ENCODE measurements at regions not wholly inside any gene's neighbourhood (a gene's known extent, or its start where the extent isn't known, plus 50 kb on each side); places are given as distances from the start of the nearest gene placed in this dataset.

DNA sequence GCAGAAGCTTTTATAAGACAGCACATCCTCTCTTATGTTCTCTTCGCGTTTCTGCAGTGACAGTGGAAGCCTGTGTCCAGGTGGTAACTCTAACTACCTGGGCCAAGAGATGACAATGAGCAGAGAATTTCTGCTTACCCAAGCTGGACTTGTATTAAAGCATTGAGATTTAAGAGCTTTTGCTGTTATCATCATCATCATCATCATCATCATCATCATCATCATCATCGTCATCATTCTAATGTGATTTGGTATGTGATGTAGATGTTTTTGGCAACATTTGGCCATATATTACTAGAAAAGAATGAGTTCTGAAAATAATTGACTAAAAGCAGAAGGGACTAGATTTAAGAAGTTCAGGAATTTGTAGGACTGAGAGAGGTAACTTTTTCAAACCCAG, 401.3 kb downstream of the BRINP1 start:
- Mint-ChIP-seq H3K36me3 (ENCODE audit: insufficient read depth) (peaks cover 2% of the 10 kb centered on the region), H3K4me1 (ENCODE audit: low read depth) (no peaks in the 10 kb centered on the region)

DNA sequence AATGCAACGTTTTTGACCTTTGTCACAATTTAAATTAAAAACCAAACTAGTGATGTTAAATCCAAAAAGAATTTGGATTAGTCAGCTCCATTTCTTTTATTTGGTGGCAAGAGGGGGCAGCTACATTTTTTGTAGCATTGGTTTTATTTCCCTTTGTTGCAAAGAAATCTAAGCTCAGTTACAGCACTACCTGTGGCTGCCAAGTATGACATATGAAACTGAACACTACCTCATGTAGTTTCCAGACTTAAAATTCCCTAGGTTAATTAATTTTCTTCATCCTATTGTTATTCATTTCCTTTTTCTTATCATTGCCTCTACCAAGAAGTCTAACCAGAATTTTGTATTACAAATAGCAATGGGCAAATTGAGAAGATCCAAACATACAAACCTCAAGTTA, 393.5 kb downstream of the BRINP1 start:
- Mint-ChIP-seq H3K36me3 (ENCODE audit: insufficient read depth) (peaks cover under 1% of the 10 kb centered on the region), H3K4me3 (ENCODE audit: low read depth) (no peak overlapping the region), H3K27ac (no peak overlapping the region), H3K9me3 (ENCODE audit: low read depth) (peaks cover 1% of the 10 kb centered on the region), H3K4me1 (ENCODE audit: low read depth) (peaks cover 6% of the 10 kb centered on the region), H3K27me3 (peaks cover 33% of the 10 kb centered on the region)
- no peak for DNase-seq (ENCODE audit: low spot score, unreplicated experiment)
- TF ChIP-seq CTCF (IDR thresholded peaks at IDR 0.05; ENCODE audit: unreplicated experiment) = no peak

More for the DNA sequence above, 401.3 kb downstream of the BRINP1 start:
- peaks cover 6% of the 10 kb centered on the region for H3K9me3 Mint-ChIP-seq (ENCODE audit: low read depth)
- H3K27me3 Mint-ChIP-seq = peaks cover 11% of the 10 kb centered on the region
- no peak overlapping the region for H3K27ac Mint-ChIP-seq
- no peak for TF ChIP-seq CTCF (IDR thresholded peaks at IDR 0.05; ENCODE audit: unreplicated experiment)
- no peak overlapping the region for H3K4me3 Mint-ChIP-seq (ENCODE audit: low read depth)
- DNase-seq (ENCODE audit: low spot score, unreplicated experiment) = no peak

DNA sequence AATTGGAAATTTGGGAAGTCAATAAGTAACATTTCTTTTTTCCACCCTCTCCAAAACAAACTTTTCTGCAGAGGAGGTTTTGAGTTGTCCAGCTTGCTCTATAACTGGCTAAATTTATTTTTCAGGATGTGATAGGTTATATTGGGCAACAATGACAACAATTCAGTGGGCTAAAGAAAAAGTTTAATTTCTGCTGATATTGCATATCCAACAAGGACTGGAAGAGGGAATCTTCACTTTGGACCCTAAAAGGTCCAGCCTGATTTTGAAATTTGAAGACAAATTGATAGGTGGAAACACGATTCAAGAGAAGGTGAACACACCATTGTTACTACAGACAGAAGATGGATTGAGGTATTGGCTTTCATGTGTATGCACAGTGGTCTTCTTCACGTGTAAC, 393.1 kb downstream of the BRINP1 start:
- Mint-ChIP-seq H3K4me3 (ENCODE audit: low read depth) (no peak overlapping the region), H3K27ac (no peak overlapping the region), H3K9me3 (ENCODE audit: low read depth) (no peaks in the 10 kb centered on the region), H3K4me1 (ENCODE audit: low read depth) (peaks cover 6% of the 10 kb centered on the region), H3K27me3 (peaks cover 34% of the 10 kb centered on the region), H3K36me3 (ENCODE audit: insufficient read depth) (no peaks in the 10 kb centered on the region)
- TF ChIP-seq CTCF (IDR thresholded peaks at IDR 0.05; ENCODE audit: unreplicated experiment) = no peak
- no peak for DNase-seq (ENCODE audit: low spot score, unreplicated experiment)

- TF ChIP-seq CTCF (IDR thresholded peaks at IDR 0.05; ENCODE audit: unreplicated experiment) = no peak
- H3K4me3 Mint-ChIP-seq (ENCODE audit: low read depth) = no peak overlapping the region
- H3K27me3 Mint-ChIP-seq = peaks cover 22% of the 10 kb centered on the region
- DNase-seq (ENCODE audit: low spot score, unreplicated experiment) = no peak
- no peaks in the 10 kb centered on the region for H3K9me3 Mint-ChIP-seq (ENCODE audit: low read depth)
- peaks cover 5% of the 10 kb centered on the region for H3K4me1 Mint-ChIP-seq (ENCODE audit: low read depth)
- no peak overlapping the region for H3K27ac Mint-ChIP-seq
- no peaks in the 10 kb centered on the region for H3K36me3 Mint-ChIP-seq (ENCODE audit: insufficient read depth)
Observed at GRCh38 chr9:118984607-118985006, 384.6 kb downstream of the BRINP1 start.

DNA sequence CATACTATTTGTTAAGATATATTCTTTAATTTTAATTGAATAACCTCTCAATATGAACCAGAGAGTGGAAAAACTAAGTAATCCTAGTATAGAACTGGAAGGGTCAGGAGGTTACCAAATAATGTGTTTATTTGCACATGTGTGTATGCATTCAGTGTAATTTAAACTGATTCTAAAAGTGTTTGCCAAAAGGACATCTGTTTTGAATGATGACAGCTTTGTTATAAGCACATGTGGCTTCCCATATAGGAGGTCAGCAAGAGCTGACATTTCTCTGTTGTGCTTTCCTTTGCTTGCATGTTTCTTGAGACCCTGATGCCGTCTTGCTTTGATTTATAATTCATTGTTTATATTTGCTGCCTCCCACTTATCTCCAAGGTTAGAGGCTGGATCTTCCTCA, 383.4 kb downstream of the BRINP1 start:
- H3K4me3 Mint-ChIP-seq (ENCODE audit: low read depth) = no peak overlapping the region
- peaks cover 5% of the 10 kb centered on the region for H3K4me1 Mint-ChIP-seq (ENCODE audit: low read depth)
- no peaks in the 10 kb centered on the region for H3K36me3 Mint-ChIP-seq (ENCODE audit: insufficient read depth)
- H3K27ac Mint-ChIP-seq = no peak overlapping the region
- no peak for DNase-seq (ENCODE audit: low spot score, unreplicated experiment)
- peaks cover 19% of the 10 kb centered on the region for H3K27me3 Mint-ChIP-seq
- no peaks in the 10 kb centered on the region for H3K9me3 Mint-ChIP-seq (ENCODE audit: low read depth)
- no peak for TF ChIP-seq CTCF (IDR thresholded peaks at IDR 0.05; ENCODE audit: unreplicated experiment)

Measured in progenitor cell of endocrine pancreas (in vitro differentiated cells).